Right lobe of liver (tissue), 6 donors: ENCODE measurements at regions not wholly inside any gene's neighbourhood (a gene's known extent, or its start where the extent isn't known, plus 50 kb on each side); places are given as distances from the start of the nearest gene placed in this dataset.

Source experiments
- ATAC-seq, 4 donors: fragments of 200-7000 bp; cut with Tn5 transposase; one replicate each; pipeline ENCODE4 v1.9.1; 2020; ENCODE audit warnings: mild to moderate bottlenecking in 4 of 4, moderate library complexity in 4 of 4
- DNase-seq, 3 donors: peaks; one replicate each; pipeline ENCODE4 v3.0.0-alpha.2; 2020
- H3K27ac ChIP-seq, 3 donors: fragments of 200-600 bp; one replicate each; pipeline ENCODE4 v1.8.0; 2022
- H3K27me3 ChIP-seq, 2 donors: fragments of 200-600 bp; one replicate each; pipeline ENCODE4 v1.8.0; 2022
- H3K36me3 ChIP-seq, 4 donors: fragments of 200-600 bp; sonication (generic) in 1 of 4; one replicate each; pipeline versions ENCODE4 v1.5.1 to v1.8.0; 2017 to 2022; ENCODE audit warnings: control low read depth in 1 of 4
- H3K4me1 ChIP-seq, 4 donors: fragments of 200-600 bp; sonication (generic) in 1 of 4; one replicate each; pipeline versions ENCODE4 v1.5.1 to v1.8.0; 2017 to 2022; ENCODE audit warnings: control low read depth in 1 of 4
- H3K4me3 ChIP-seq, 3 donors: fragments of 200-600 bp; one replicate each; pipeline ENCODE4 v1.8.0; 2022
- H3K9me3 ChIP-seq, 4 donors: fragments of 200-600 bp; sonication (generic) in 1 of 4; one replicate each; pipeline versions ENCODE4 v1.5.1 to v1.8.0; 2017 to 2022; ENCODE audit warnings: control low read depth in 1 of 4
- CTCF ChIP-seq, 4 donors: fragments of 200-600 bp in 3 of 4; fragments of 450-650 bp in 1 of 4; IDR thresholded peaks; one replicate each; pipeline versions ENCODE4 v1.5.1 to v1.8.0; 2016 to 2022; ENCODE audit warnings: antibody characterized with exemption in 4 of 4, mild to moderate bottlenecking in 2 of 4
- POLR2A ChIP-seq: fragments of 450-650 bp; IDR thresholded peaks from one replicate; pipeline ENCODE4 v1.6.1; 2017; ENCODE audit warnings: antibody characterized with exemption, mild to moderate bottlenecking
- WGBS: methylation state at CpG from one replicate; pipeline ENCODE4 v1.1.6; 2018; ENCODE audit warnings: low coverage, low lambda C conversion rate; ENCODE audit not compliant: insufficient coverage; ENCODE audit errors: missing lambda C conversion rate; 5-methylcytosine and 5-hydroxymethylcytosine counted together
- intact Hi-C, 2 donors: fragments of 100-400 bp; cut with DNase I; formaldehyde crosslinking; loops; one replicate each; pipeline versions ENCODE4 v1.11.2 to v1.14.1; 2022
- donor health status: DM: no; HTN: yes; CAD: no.
- donor health status: DM: no; HTN: no; CAD: no.
- donor health status: DM: no; HTN: no; CAD: no.
- donor health status: DM: no; HTN: yes; CAD: no.
- donor health status: DM: no; HTN: yes; CAD: no.

- DNase-seq, result no peak
- Histone ChIP-seq H3K4me1 (no peaks in the 10 kb centered on the region), H3K36me3 (no peaks in the 10 kb centered on the region), H3K27ac (no peak overlapping the region), H3K9me3 (no peaks in the 10 kb centered on the region), H3K4me3 (no peak overlapping the region), H3K27me3 (no peaks in the 10 kb centered on the region)
- ATAC-seq, result no peak
- intact Hi-C loops, result no loop called here
- TF ChIP-seq POLR2A, result no peak
- TF ChIP-seq CTCF (IDR thresholded peaks at IDR 0.05), result no peak
- WGBS, result 80% methylated on average over 1 of the region's 9 CpGs
Observed at GRCh38 chr7:54115028-54115763, 427.0 kb upstream of the VSTM2A start.

GRCh38 chr7:54116956-54117355 is 425.2 kb upstream of the VSTM2A start:
- ATAC-seq (no peak), DNase-seq (no peak)
- H3K27me3 ChIP-seq, result no peaks in the 10 kb centered on the region
- H3K4me3 ChIP-seq, result no peak overlapping the region
- H3K27ac ChIP-seq, result no peak overlapping the region
- H3K9me3 ChIP-seq, result no peaks in the 10 kb centered on the region
- no peaks in the 10 kb centered on the region for H3K4me1 ChIP-seq
- 21% methylated on average over 2 of the region's 2 CpGs for WGBS
- intact Hi-C loops, result no loop called here
- no peaks in the 10 kb centered on the region for H3K36me3 ChIP-seq
- TF ChIP-seq CTCF (IDR thresholded peaks at IDR 0.05) (no peak), POLR2A (no peak)

- Histone ChIP-seq H3K9me3 (no peaks in the 10 kb centered on the region), H3K4me1 (no peaks in the 10 kb centered on the region), H3K27ac (no peak overlapping the region), H3K27me3 (no peaks in the 10 kb centered on the region), H3K36me3 (no peaks in the 10 kb centered on the region), H3K4me3 (no peak overlapping the region)
- DNase-seq (no peak), ATAC-seq (no peak)
- TF ChIP-seq CTCF (IDR thresholded peaks at IDR 0.05) (no peak), POLR2A (no peak)
- intact Hi-C loops, result no loop called here
Observed at GRCh38 chr7:54129035-54129434, 413.1 kb upstream of the VSTM2A start.

- Histone ChIP-seq H3K9me3 (no peaks in the 10 kb centered on the region), H3K27me3 (no peaks in the 10 kb centered on the region), H3K4me3 (no peak overlapping the region), H3K27ac (no peak overlapping the region), H3K36me3 (no peaks in the 10 kb centered on the region), H3K4me1 (no peaks in the 10 kb centered on the region)
- DNase-seq, result no peak
- no peak for TF ChIP-seq POLR2A
- TF ChIP-seq CTCF (IDR thresholded peaks at IDR 0.05), result no peak
- intact Hi-C loops, result no loop called here
- ATAC-seq, result peak in 1 of 4 donors; percentile 58
Observed at GRCh38 chr7:54141576-54141975, 400.6 kb upstream of the VSTM2A start.

GRCh38 chr7:54145716-54146115 is 396.5 kb upstream of the VSTM2A start:
- TF ChIP-seq POLR2A, result no peak
- TF ChIP-seq CTCF (IDR thresholded peaks at IDR 0.05), result no peak
- Histone ChIP-seq H3K27me3 (no peaks in the 10 kb centered on the region), H3K4me1 (no peaks in the 10 kb centered on the region), H3K4me3 (no peak overlapping the region), H3K27ac (no peak overlapping the region), H3K9me3 (no peaks in the 10 kb centered on the region), H3K36me3 (no peaks in the 10 kb centered on the region)
- intact Hi-C loops, result no loop called here
- no peak for ATAC-seq
- 37% methylated on average over 2 of the region's 8 CpGs for WGBS
- DNase-seq, result no peak
